Fibroblast of skin of left quadriceps (primary cell): ENCODE measurements at regions not wholly inside any gene's neighbourhood (a gene's known extent, or its start where the extent isn't known, plus 50 kb on each side); places are given as distances from the start of the nearest gene placed in this dataset.
"Not testable (repeated sequence)": the region's sequence is repeated elsewhere in the genome, so short reads cannot be mapped to it uniquely, and the experiment has no call there.

Experiments used
- DNase-seq, 2 experiments: peaks; one replicate each; pipeline ENCODE4 v3.0.0-alpha.2; 2013; ENCODE audit warnings: low read depth in 2 of 2

GRCh38 chr9:73995836-73996235 lies 501.3 kb upstream of the RORB start:
- no peak for DNase-seq

DNA sequence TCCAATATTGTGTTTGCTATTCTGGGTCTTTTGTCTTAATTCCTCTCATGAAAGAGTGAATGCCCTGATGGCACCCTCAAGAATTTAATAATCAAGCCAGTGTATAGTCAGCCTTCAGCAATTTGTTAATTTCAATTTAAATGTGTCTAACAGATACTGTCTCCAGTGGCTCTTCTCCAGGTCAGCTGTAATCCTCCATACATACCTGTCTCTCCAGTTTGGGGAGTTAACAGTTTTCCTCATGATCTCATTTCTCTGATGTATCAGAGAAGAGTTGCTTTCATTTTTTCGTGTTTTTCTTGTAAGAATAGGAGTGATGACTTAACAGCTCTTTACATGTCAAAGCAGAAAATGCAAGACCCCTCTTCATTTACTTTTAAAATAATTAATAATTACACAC lies 500.3 kb upstream of the RORB start:
- DNase-seq, result no peak

DNA sequence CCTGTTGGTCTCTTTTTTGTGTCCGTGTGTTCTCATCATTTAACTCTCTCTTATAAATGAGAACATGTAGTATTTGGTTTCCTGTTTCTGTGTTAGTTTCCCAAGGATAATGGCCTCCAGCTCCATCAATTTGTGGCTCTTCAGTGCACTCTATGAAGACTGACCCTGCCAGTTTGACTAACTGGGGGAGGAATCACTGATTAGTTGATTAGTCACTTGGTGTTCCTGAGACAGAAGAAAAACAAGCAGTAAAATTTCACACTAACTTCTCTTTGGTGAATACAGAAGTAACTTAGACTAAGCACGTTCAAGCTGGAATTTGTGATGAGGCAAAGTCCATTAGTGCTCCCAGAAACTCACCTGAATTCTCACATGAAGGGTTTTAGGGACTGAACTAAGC lies 495.8 kb upstream of the RORB start:
- DNase-seq, result no peak

DNA sequence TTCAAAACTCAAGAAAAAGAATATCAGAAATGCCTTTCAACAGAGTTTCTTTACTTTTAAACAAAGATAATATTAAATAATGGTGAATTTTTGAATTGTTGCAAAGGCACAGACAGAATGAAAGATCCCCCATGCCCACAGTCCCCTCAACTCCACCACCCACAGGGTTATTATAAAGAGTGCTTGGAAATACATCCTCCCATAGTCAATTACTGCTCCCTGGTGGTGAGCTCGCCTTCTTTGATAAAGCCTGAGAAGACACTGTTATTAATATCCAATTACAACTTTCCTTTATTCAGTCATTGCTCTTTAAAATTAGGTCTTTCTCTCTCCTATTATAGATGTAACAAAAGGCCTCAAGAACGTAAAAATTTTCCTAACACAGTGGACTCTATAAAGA lies 490.2 kb upstream of the RORB start:
- DNase-seq, result no peak

GRCh38 chr9:74007833-74008232 lies 489.3 kb upstream of the RORB start:
- DNase-seq, result no peak

GRCh38 chr9:74016004-74016403 lies 481.1 kb upstream of the RORB start:
- DNase-seq, result no peak

DNA sequence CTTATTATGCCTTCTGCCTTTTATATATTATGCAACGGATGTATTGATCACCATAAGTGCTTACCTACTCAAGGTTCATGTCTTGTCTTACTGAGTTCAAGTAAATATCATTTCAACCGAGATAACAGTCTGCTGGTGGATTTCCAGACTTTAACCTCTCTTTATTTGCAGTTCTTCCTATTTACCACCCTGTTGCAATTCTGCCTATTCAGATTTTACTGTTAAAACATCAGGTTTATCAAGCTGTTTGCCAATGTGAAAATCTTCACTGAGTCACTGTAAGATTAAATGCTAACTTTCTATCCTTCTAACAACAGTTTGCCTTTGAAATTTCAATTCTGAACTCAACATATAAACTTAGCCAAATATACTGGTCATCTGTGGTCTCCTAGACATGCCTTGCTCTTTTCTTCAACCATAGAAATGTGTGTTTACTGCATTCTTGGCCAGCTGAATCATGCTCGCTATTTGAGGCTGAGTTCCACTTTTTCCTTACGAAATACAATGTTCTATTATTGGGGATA lies 471.7 kb upstream of the RORB start:
- DNase-seq, result peak in 1 of 2 experiments; percentile 0

DNA sequence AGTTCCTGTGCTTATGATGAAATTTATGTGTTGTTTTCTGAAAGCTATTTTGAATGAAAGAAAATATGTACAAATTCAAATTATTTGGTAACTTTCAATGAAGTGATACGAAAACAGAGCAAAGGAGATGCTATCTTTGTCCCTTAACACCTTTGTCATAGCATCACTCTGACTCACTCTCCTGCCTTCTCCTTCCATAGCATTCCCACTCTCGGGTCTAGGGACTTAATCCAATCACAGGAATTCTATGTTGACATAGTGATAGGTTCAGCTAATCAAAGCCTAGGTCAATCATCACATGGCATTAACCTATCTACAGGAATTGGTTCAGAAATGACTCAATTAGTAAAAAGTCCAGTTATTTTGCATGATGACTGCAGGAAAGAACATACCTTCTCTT lies 464.7 kb upstream of the RORB start:
- no peak for DNase-seq

DNA sequence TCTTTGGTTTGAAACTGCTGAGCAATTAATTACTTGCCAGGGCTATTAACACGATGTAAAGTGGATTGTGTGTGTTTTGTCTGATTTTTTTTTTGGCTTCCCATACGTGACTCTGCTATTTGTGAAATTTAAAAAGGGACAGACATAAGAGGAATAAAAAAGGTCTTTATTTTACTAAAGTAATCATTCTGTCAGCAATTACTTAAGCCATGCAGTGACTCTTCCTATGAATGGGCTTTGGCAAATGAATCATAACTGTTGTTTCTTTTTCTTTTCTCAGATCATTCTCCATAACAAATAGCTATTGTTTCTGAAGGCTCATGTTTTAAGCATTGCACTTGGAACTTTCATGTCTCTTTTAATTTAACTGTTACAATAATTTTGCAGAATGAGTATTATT lies 461.3 kb upstream of the RORB start:
- DNase-seq, result no peak

GRCh38 chr9:74036549-74037231 lies 460.4 kb upstream of the RORB start:
- no peak for DNase-seq

GRCh38 chr9:74037274-74037673 lies 459.9 kb upstream of the RORB start:
- no peak for DNase-seq

DNA sequence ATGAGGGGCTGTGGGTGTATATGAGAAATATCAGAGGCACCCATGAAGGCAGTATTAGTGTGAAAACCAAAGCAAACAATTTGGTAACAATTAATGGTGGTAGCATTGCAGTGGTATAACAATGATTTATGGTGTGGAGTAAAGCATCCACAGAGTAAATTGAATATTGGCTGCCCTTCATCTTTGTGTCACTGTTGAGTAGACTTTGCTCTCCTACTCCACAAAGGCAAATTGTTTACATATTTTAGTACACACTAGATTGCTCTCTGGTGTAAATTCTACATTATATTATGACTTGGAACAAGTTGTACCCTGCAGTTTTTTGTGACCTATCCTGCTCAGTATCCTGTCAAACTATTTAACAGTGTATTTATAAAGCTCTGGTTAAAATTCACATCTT lies 455.5 kb upstream of the RORB start:
- no peak for DNase-seq

DNA sequence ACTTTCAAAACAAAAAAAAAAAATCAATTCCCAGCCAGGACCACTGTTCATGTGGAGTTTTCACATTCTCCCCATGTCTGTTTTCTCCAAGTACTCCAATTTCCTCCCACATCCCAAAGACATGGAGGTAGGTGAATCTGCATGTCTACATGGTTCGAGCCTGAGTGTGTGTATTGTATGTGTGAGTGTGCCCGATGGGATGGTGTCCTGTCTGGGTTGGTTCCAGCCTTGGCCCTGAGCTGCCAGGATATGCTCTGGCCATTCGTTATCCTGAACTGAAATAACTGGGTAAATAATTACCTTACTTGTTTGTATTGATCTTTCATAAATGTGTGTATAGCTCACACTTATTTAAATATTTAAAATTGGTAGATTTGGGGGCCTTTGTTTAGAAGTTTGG lies 452.3 kb upstream of the RORB start:
- DNase-seq, result no peak

DNA sequence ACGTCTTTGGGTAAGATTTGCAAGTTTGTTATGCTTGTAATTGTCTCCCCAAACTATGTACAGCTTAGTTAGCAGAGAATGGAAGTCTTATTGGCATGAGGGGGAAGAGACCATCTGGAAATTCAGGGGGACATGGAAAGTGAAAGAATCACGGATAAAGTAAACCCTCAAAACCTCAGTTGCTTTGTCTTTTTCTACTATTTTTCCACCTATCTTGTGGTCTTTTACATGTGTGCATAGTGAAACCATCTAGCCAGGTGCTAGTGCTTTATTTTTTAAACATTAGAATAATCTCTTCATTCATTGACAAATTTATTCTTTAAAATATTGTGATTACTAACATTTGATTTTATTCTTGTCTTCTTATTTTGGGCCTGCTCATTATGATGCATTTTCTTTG lies 441.1 kb upstream of the RORB start:
- no peak for DNase-seq

DNA sequence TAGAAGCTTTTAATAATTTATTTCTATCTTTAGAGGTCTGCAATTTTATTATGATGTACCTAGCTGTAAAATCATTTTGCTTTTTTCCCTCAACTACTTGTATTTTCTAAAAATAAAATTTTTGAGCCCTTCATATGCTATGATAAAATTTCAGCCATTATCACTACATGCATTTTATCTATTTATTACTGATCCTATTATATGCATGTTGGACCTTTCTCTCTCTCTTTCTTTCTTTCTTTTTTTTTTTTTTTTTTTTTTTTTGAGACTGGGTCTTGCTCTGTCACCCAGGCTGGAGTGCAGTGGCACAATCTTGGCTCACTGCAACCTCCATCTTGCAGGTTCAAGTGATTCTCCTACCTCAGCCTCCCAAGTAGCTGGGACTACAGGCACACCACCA lies 440.1 kb upstream of the RORB start:
- DNase-seq, result not testable (repeated sequence)

DNA sequence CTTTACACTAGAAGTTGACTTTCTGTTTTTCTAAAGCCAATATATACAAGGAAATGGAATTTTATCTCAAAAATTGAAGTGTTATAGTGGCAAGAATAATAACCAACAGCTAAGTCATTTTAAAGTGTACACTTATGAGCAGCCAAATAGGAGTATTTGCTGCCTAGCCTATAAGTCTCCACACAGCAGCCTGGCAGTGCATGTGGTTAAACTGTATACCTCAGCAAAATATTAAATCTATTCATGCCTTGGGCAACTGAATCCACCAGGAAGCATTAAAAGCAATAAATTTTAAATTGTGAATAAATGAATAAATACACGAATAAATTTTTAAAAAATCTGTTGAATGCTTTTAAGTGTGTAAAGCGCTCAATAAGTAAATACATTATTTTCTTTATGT lies 432.4 kb upstream of the RORB start:
- no peak for DNase-seq

DNA sequence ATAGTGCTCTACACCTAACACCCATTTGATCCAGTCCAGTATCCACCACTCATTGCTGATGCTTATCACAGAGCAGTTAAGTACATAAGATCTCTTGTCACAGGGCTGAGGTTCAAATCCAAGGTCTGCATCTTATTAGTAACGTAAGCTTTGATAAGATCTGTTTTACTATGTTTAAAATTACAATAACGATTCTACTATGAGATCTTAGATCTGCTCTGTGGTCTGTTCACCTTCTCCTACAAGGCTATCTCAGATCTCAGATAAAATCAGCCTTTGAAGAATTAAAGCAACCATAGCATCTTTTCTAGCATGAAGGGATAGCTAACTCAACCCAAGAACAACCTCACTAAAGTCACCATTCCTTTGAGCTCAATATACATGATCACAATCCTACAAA lies 431.0 kb upstream of the RORB start:
- DNase-seq, result no peak

GRCh38 chr9:74066605-74067004 lies 430.5 kb upstream of the RORB start:
- no peak for DNase-seq

GRCh38 chr9:74071502-74071901 lies 425.6 kb upstream of the RORB start:
- DNase-seq, result no peak

GRCh38 chr9:74073897-74074296 lies 423.2 kb upstream of the RORB start:
- DNase-seq, result no peak

- no peak for DNase-seq
Measured at GRCh38 chr9:74078647-74079046, 418.5 kb upstream of the RORB start.

DNA sequence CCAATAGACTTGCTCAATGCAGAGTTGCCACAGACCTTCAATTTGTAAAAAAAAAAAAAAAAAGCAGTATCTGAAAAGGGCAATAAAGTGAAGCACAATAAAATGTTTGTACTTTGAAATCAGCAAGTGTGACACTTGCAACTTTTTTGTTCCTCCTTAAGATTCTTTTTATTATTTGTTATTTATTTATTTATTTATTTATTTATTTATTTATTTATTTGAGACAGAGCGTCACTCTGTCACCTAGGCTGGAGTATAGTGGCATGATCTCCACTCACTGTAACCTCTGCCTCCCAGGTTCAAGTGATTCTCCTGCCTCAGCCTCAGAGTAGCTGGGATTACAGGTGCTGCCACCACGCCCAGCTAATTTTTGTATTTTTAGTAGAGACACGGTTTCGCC lies 416.5 kb upstream of the RORB start:
- not testable (repeated sequence) for DNase-seq

DNA sequence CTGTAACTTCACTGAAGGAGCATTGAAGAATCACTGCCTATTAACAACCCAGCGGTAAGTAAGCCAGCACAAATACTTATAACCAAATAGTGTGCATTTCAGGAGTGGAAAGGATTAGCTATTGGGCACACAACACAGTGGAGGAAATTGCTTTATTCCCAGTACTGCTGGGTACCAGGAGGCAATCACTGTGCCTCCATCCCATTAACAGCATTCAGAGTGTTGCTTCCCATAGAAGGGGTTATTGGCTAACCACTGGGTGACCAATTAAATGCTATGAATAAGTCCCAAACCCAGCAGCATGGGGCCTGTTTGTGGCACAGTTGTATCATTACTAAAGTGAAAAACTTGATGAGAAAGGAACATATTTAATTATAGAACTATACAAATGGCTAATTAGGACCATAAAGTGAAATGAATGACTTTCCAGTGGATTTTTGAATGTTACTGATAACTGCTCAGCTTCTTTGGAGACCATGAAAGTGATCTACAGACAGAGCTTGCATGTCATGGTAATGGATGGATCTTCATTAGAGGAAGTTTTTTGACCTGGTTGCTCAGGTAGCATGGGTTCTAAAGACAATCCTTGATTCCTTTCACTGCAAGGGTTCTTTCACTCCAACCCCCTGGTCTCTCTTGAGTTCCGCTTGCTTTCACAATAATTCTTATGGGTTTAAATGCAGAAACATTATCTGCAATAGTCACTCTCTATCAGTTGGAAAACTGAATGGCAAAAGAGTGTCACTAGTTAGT lies 413.3 kb upstream of the RORB start:
- DNase-seq, result no peak
